GM21825 (cell line): ENCODE measurements at regions not wholly inside any gene's neighbourhood (a gene's known extent, or its start where the extent isn't known, plus 50 kb on each side); places are given as distances from the start of the nearest gene placed in this dataset.
"Not testable (repeated sequence)": the region's sequence is repeated elsewhere in the genome, so short reads cannot be mapped to it uniquely, and the experiment has no call there.

Experiments used
- ATAC-seq: cut with Tn5 transposase; IDR thresholded peaks from one replicate; pipeline ENCODE4 v1.9.1; 2021; ENCODE audit warnings: mild to moderate bottlenecking, moderate library complexity; ENCODE audit not compliant: unreplicated experiment

GRCh38 chr13:90713441-90714133 lies 633.9 kb upstream of the MIR17HG start:
- no peak for ATAC-seq

GRCh38 chr13:90715485-90715884 lies 632.0 kb upstream of the MIR17HG start:
- ATAC-seq: no peak

GRCh38 chr13:90717451-90717936 lies 630.0 kb upstream of the MIR17HG start:
- ATAC-seq: no peak

- ATAC-seq: no peak
Observed at GRCh38 chr13:90719461-90719860, 628.0 kb upstream of the MIR17HG start.

GRCh38 chr13:90721937-90722336 lies 625.5 kb upstream of the MIR17HG start:
- no peak for ATAC-seq

GRCh38 chr13:90723381-90723780 lies 624.1 kb upstream of the MIR17HG start:
- ATAC-seq: no peak

- no peak for ATAC-seq
Observed at GRCh38 chr13:90726375-90726774, 621.1 kb upstream of the MIR17HG start.

GRCh38 chr13:90732049-90732448 lies 615.4 kb upstream of the MIR17HG start:
- no peak for ATAC-seq

- ATAC-seq: not testable (repeated sequence)
Observed at GRCh38 chr13:90734497-90734896, 613.0 kb upstream of the MIR17HG start.

GRCh38 chr13:90738881-90739280 lies 608.6 kb upstream of the MIR17HG start:
- ATAC-seq: no peak

- ATAC-seq: no peak
Observed at GRCh38 chr13:90740099-90740498, 607.4 kb upstream of the MIR17HG start.

- ATAC-seq: no peak
Observed at GRCh38 chr13:90742381-90742780, 605.1 kb upstream of the MIR17HG start.

GRCh38 chr13:90746230-90746629 lies 601.3 kb upstream of the MIR17HG start:
- no peak for ATAC-seq

GRCh38 chr13:90750021-90750420 lies 597.5 kb upstream of the MIR17HG start:
- no peak for ATAC-seq

- ATAC-seq: no peak
Observed at GRCh38 chr13:90751026-90751425, 596.5 kb upstream of the MIR17HG start.

GRCh38 chr13:90752070-90752469 lies 595.4 kb upstream of the MIR17HG start:
- no peak for ATAC-seq

- ATAC-seq: no peak
Observed at GRCh38 chr13:90757127-90757680, 590.3 kb upstream of the MIR17HG start.

GRCh38 chr13:90760639-90761038 lies 586.8 kb upstream of the MIR17HG start:
- ATAC-seq: no peak

GRCh38 chr13:90763476-90764150 lies 583.9 kb upstream of the MIR17HG start:
- no peak for ATAC-seq

GRCh38 chr13:90766386-90766902 lies 581.0 kb upstream of the MIR17HG start:
- no peak for ATAC-seq

GRCh38 chr13:90768116-90768515 lies 579.4 kb upstream of the MIR17HG start:
- no peak for ATAC-seq

- ATAC-seq: no peak
Observed at GRCh38 chr13:90769387-90769786, 578.1 kb upstream of the MIR17HG start.
